ENCODE measurements at regions not wholly inside any gene's neighbourhood (a gene's known extent, or its start where the extent isn't known, plus 50 kb on each side); places are given as distances from the start of the nearest gene placed in this dataset.

GRCh38 chr3:973340-973739 is 119.5 kb upstream of the CNTN6 start:
- Histone ChIP-seq H3K4me1 (ENCODE audit: control insufficient read depth, insufficient read depth, low read length) (no peaks in the 10 kb centered on the region), H3K27ac (ENCODE audit: low read length) (no peak overlapping the region), H3K36me3 (ENCODE audit: control insufficient read depth, insufficient read depth, low read length) (no peaks in the 10 kb centered on the region), H3K4me3 (ENCODE audit: low read depth in 2 of 2, low read length in 2 of 2) (no peak overlapping the region), H3K9me3 (ENCODE audit: control insufficient read depth, insufficient read depth, low read depth, low read length) (no peaks in the 10 kb centered on the region), H3K27me3 (ENCODE audit: control insufficient read depth, insufficient read depth, low read length) (no peaks in the 10 kb centered on the region)
- ATAC-seq (no peak), DNase-seq (ENCODE audit: low read depth, low spot score) (no peak)
- POLR2A ChIA-PET: no interaction called here
- in situ Hi-C loops (cut with HindIII; ENCODE audit: low pct_unique_long_range_greater_than_20kb, low sequenced_read_pairs): no loop called here
- no TSS peak for BruUV-seq (replicated peaks)
- intact Hi-C loops (cut with micrococcal nuclease; ENCODE audit: unreplicated experiment): no loop called here
- CTCF ChIA-PET: no interaction called here
- TF ChIP-seq TCF7L2 (IDR thresholded peaks at IDR 0.05; ENCODE audit: low read depth, low read length) (no peak), CTCF (IDR thresholded peaks at IDR 0.05) (no peak), POLR2AphosphoS5 (IDR thresholded peaks at IDR 0.05; ENCODE audit: low read depth, low read length) (no peak), SIN3A (IDR thresholded peaks at IDR 0.05; ENCODE audit: borderline replicate concordance, insufficient read depth, low read depth, low read length) (no peak), REST (IDR thresholded peaks at IDR 0.05; ENCODE audit: insufficient read depth in 1 of 2, low read depth in 2 of 2, low read length in 1 of 2) (no peak)

- ATAC-seq (no peak), DNase-seq (ENCODE audit: low read depth, low spot score) (no peak)
- no TSS peak for BruUV-seq (replicated peaks)
- ChIA-PET POLR2A (no interaction called here), CTCF (no interaction called here)
- Histone ChIP-seq H3K4me3 (ENCODE audit: low read depth in 2 of 2, low read length in 2 of 2) (no peak overlapping the region), H3K27ac (ENCODE audit: low read length) (no peak overlapping the region), H3K4me1 (ENCODE audit: control insufficient read depth, insufficient read depth, low read length) (no peaks in the 10 kb centered on the region), H3K9me3 (ENCODE audit: control insufficient read depth, insufficient read depth, low read depth, low read length) (no peaks in the 10 kb centered on the region), H3K36me3 (ENCODE audit: control insufficient read depth, insufficient read depth, low read length) (no peaks in the 10 kb centered on the region), H3K27me3 (ENCODE audit: control insufficient read depth, insufficient read depth, low read length) (no peaks in the 10 kb centered on the region)
- TF ChIP-seq POLR2AphosphoS5 (IDR thresholded peaks at IDR 0.05; ENCODE audit: low read depth, low read length): no peak
- in situ Hi-C loops (cut with HindIII; ENCODE audit: low pct_unique_long_range_greater_than_20kb, low sequenced_read_pairs) (no loop called here), intact Hi-C loops (cut with micrococcal nuclease; ENCODE audit: unreplicated experiment) (no loop called here)
Measured at GRCh38 chr3:976006-976405, 116.8 kb upstream of the CNTN6 start.

GRCh38 chr3:981156-981555 is 111.7 kb upstream of the CNTN6 start:
- in situ Hi-C loops (cut with HindIII; ENCODE audit: low pct_unique_long_range_greater_than_20kb, low sequenced_read_pairs): no loop called here
- DNase-seq (ENCODE audit: low read depth, low spot score) (no peak), ATAC-seq (no peak)
- no peak overlapping the region for H3K27ac ChIP-seq (ENCODE audit: low read length)
- CTCF ChIA-PET: no interaction called here
- no peak overlapping the region for H3K4me3 ChIP-seq (ENCODE audit: low read depth in 2 of 2, low read length in 2 of 2)
- intact Hi-C loops (cut with micrococcal nuclease; ENCODE audit: unreplicated experiment): no loop called here
- no TSS peak for BruUV-seq (replicated peaks)
- POLR2A ChIA-PET: no interaction called here
- TF ChIP-seq POLR2AphosphoS5 (IDR thresholded peaks at IDR 0.05; ENCODE audit: low read depth, low read length) (no peak), CTCF (IDR thresholded peaks at IDR 0.05) (no peak), SIN3A (IDR thresholded peaks at IDR 0.05; ENCODE audit: borderline replicate concordance, insufficient read depth, low read depth, low read length) (no peak), REST (IDR thresholded peaks at IDR 0.05; ENCODE audit: insufficient read depth in 1 of 2, low read depth in 2 of 2, low read length in 1 of 2) (no peak), TCF7L2 (IDR thresholded peaks at IDR 0.05; ENCODE audit: low read depth, low read length) (no peak)
- H3K4me1 ChIP-seq (ENCODE audit: control insufficient read depth, insufficient read depth, low read length): no peaks in the 10 kb centered on the region
- no peaks in the 10 kb centered on the region for H3K27me3 ChIP-seq (ENCODE audit: control insufficient read depth, insufficient read depth, low read length)
- no peaks in the 10 kb centered on the region for H3K36me3 ChIP-seq (ENCODE audit: control insufficient read depth, insufficient read depth, low read length)
- no peaks in the 10 kb centered on the region for H3K9me3 ChIP-seq (ENCODE audit: control insufficient read depth, insufficient read depth, low read depth, low read length)
